GM12878 (cell line): ENCODE measurements at regions not wholly inside any gene's neighbourhood (a gene's known extent, or its start where the extent isn't known, plus 50 kb on each side); places are given as distances from the start of the nearest gene placed in this dataset.

Experiments
- ATAC-seq: fragments of 200-7000 bp; cut with Tn5 transposase; 3 replicates; pipeline ENCODE4 v1.9.1; 2020; ENCODE audit warnings: mild to moderate bottlenecking, moderate library complexity
- BruUV-seq: library from RNA; stranded (reverse); fragments of 400-500 nt; replicated peaks from 2 replicates; lab custom pipeline; 2021; lab: Mats Ljungman, UMichigan
- CTCF ChIA-PET: fragments of 300-600 bp; sonication (Branson Sonifier 250); formaldehyde crosslinking; extraction: SDS; loops from one replicate; lab custom pipeline; 2021; ENCODE audit warnings: inconsistent platforms; lab: Yijun Ruan, JAX
- POLR2A ChIA-PET: fragments of 350-600 bp; formaldehyde crosslinking; extraction: SDS; loops from one replicate; lab custom pipeline; 2021; ENCODE audit warnings: inconsistent platforms; lab: Charles Lee
- RAD21 ChIA-PET: fragments of 300-600 bp; sonication (Branson Sonifier 250); formaldehyde crosslinking; loops from one replicate; lab custom pipeline; 2023; ENCODE audit warnings: antibody characterized with exemption; ENCODE audit not compliant: unreplicated experiment; lab: Charles Lee
- SMC1A ChIA-PET: fragments of 300-600 bp; sonication (Branson Sonifier 250); formaldehyde crosslinking; loops from one replicate; lab custom pipeline; 2023; ENCODE audit not compliant: unreplicated experiment, uncharacterized antibody; lab: Charles Lee
- DNase-seq: peaks from one replicate; pipeline ENCODE4 v3.0.0-alpha.2; 2011; ENCODE audit warnings: low read depth, low spot score
- FAIRE-seq: peaks from 3 replicates; lab custom pipeline; 2011; peaks lifted over from hg19 to GRCh38; lab: Jason Lieb, UNC
- H2AFZ ChIP-seq: 2 replicates; pipeline ENCODE4 v1.6.0; 2011; ENCODE audit warnings: low read depth, low read length, control low read depth; ENCODE audit not compliant: control insufficient read depth
- H3K27ac ChIP-seq: 2 replicates; pipeline ENCODE4 v1.5.1; 2011; ENCODE audit warnings: control low read depth; ENCODE audit not compliant: control insufficient read depth, insufficient read depth
- H3K27me3 ChIP-seq, 2 experiments: replicated peaks in 1 of 2; 2 replicates each; pipeline versions ENCODE4 v1.6.0 to v1.6.1; 2011; ENCODE audit warnings: low read length in 1 of 2; ENCODE audit not compliant: control insufficient read depth in 2 of 2, insufficient read depth in 2 of 2
- H3K36me3 ChIP-seq, 2 experiments: 2 replicates each; pipeline ENCODE4 v1.5.1; 2011; ENCODE audit warnings: low read length in 1 of 2; ENCODE audit not compliant: control insufficient read depth in 2 of 2, insufficient read depth in 2 of 2
- H3K4me1 ChIP-seq: 2 replicates; pipeline ENCODE4 v1.6.1; 2011; ENCODE audit warnings: mild to moderate bottlenecking, low read length, moderate library complexity, mixed read lengths; ENCODE audit not compliant: control insufficient read depth, insufficient read depth
- H3K4me2 ChIP-seq: 2 replicates; pipeline ENCODE4 v1.6.0; 2011; ENCODE audit warnings: control low read depth; ENCODE audit not compliant: control insufficient read depth, insufficient read depth
- H3K4me3 ChIP-seq: fragments of 200-600 bp; sonication (generic); 2 replicates; pipeline ENCODE4 v1.5.1; 2016
- H3K79me2 ChIP-seq: 2 replicates; pipeline ENCODE4 v1.6.0; 2011; ENCODE audit warnings: low read length; ENCODE audit not compliant: control insufficient read depth, insufficient read depth
- H3K9ac ChIP-seq: 2 replicates; pipeline ENCODE4 v1.8.0; 2011; ENCODE audit warnings: low read length, control low read depth, mixed read lengths; ENCODE audit not compliant: control insufficient read depth, insufficient read depth
- H3K9me3 ChIP-seq: replicated peaks from 3 replicates; pipeline ENCODE4 v1.5.1; 2011; ENCODE audit warnings: mild to moderate bottlenecking, low read length; ENCODE audit not compliant: control insufficient read depth, insufficient read depth
- H4K20me1 ChIP-seq: 2 replicates; pipeline ENCODE4 v1.6.0; 2011; ENCODE audit not compliant: control insufficient read depth, insufficient read depth
- EP300 ChIP-seq, 2 experiments: fragments of 150-350 bp in 1 of 2; IDR thresholded peaks; 2 replicates each; pipeline ENCODE4 v1.6.1; 2011 to 2012; ENCODE audit warnings: low read depth in 2 of 2, low read length in 2 of 2, borderline replicate concordance in 1 of 2, improper control_type of control experiment in 1 of 2, inconsistent platforms in 1 of 2; ENCODE audit not compliant: control insufficient read depth in 1 of 2
- FOXM1 ChIP-seq: IDR thresholded peaks from 2 replicates; pipeline ENCODE4 v1.6.1; 2012; ENCODE audit warnings: low read depth, mild to moderate bottlenecking, inconsistent platforms, low read length, moderate library complexity
- HDAC6 ChIP-seq: fragments of 200-600 bp; sonication (generic); IDR thresholded peaks from one replicate; pipeline ENCODE4 v1.8.0; 2017; ENCODE audit warnings: antibody characterized with exemption; ENCODE audit not compliant: unreplicated experiment
- MEF2B ChIP-seq: fragments of 450-650 bp; IDR thresholded peaks from 2 replicates; pipeline ENCODE4 v1.6.1; 2018; ENCODE audit warnings: mild to moderate bottlenecking, moderate library complexity; ENCODE audit not compliant: partially characterized antibody, poor library complexity, severe bottlenecking
- MLLT1 ChIP-seq: fragments of 450-650 bp; IDR thresholded peaks from 2 replicates; pipeline ENCODE4 v1.6.1; 2016; ENCODE audit warnings: mild to moderate bottlenecking
- MXI1 ChIP-seq: fragments of 150-350 bp; IDR thresholded peaks from 2 replicates; pipeline ENCODE4 v1.6.1; 2011; ENCODE audit warnings: low read depth, mild to moderate bottlenecking, inconsistent platforms, low read length, improper control_type of control experiment
- NR2F1 ChIP-seq: fragments of 450-650 bp; conservative IDR thresholded peaks from 2 replicates; pipeline ENCODE4 v1.6.1; 2017; ENCODE audit warnings: mild to moderate bottlenecking
- POLR2A ChIP-seq: IDR thresholded peaks from 2 replicates; pipeline ENCODE4 v1.6.1; 2011; ENCODE audit warnings: low read depth, mild to moderate bottlenecking, low read length
- RCOR1 ChIP-seq: conservative IDR thresholded peaks from 2 replicates; pipeline ENCODE4 v1.6.1; 2012; ENCODE audit warnings: low read depth, low read length, improper control_type of control experiment
- SMAD1 ChIP-seq: fragments of 450-650 bp; IDR thresholded peaks from 2 replicates; pipeline ENCODE4 v1.6.1; 2018; ENCODE audit warnings: mild to moderate bottlenecking, low read depth; ENCODE audit not compliant: partially characterized antibody
- WGBS: methylation state at CpG from one replicate; pipeline ENCODE4 v1.1.6; 2016; ENCODE audit warnings: low lambda C conversion rate; ENCODE audit not compliant: insufficient replicate concordance, insufficient coverage; ENCODE audit errors: missing lambda C conversion rate; 5-methylcytosine and 5-hydroxymethylcytosine counted together
- in situ Hi-C: fragments of 300-500 bp; cut with MboI; formaldehyde crosslinking; loops from 9 replicates; pipeline ENCODE4 v1.14.3; 2018; ENCODE audit warnings: mixed read lengths
- intact Hi-C: fragments of 100-400 bp; cut with micrococcal nuclease; formaldehyde crosslinking; loops from one replicate; pipeline ENCODE4 v1.14.2; 2022; ENCODE audit not compliant: unreplicated experiment
- TF ChIP-seq, protein P1 (sequence below): fragments of 450-650 bp; IDR thresholded peaks from 2 replicates; pipeline ENCODE4 v1.6.1; 2017; ENCODE audit warnings: mild to moderate bottlenecking, low read depth, inconsistent platforms; ENCODE audit not compliant: poor library complexity, severe bottlenecking
- TF ChIP-seq, protein P2 (sequence below): fragments of 450-650 bp; IDR thresholded peaks from 2 replicates; pipeline ENCODE4 v1.6.1; 2017; ENCODE audit warnings: antibody characterized with exemption, mild to moderate bottlenecking, moderate library complexity

- Histone ChIP-seq H4K20me1 (no peaks in the 10 kb centered on the region), H3K4me1 (peaks cover 5% of the 10 kb centered on the region), H3K27ac (peak overlapping the region; percentile 14), H3K79me2 (no peaks in the 10 kb centered on the region; the same call in 1 of the 2 replicates), H2AFZ (peak overlapping the region; percentile 3), H3K36me3 (no peaks in the 10 kb centered on the region), H3K9me3 (no peaks in the 10 kb centered on the region), H3K27me3 (no peaks in the 10 kb centered on the region), H3K9ac (peak overlapping the region; percentile 7), H3K4me2 (peak overlapping the region; percentile 24), H3K4me3 (peak overlapping the region; percentile 72)
- SMC1A ChIA-PET = interaction anchor here (0.8 to 11.4 kb wide), 25 partner anchors 10 to 178 kb away, joined by 3 to 132 read pairs (median 4); no protein-coding TSS in a partner anchor
- in situ Hi-C loops = no loop called here
- RAD21 ChIA-PET = interaction anchor here (0.9 to 7.4 kb wide), 21 partner anchors 13 to 176 kb away, joined by 3 to 41 read pairs (median 5); partner anchors contain the start of gene EGLN3
- 29% methylated on average over 17 of the region's 17 CpGs for WGBS
- no TSS peak for BruUV-seq
- POLR2A ChIA-PET = interaction anchor here (0.6 to 2.1 kb wide), 7 partner anchors 10 to 80 kb away, joined by 3 to 7 read pairs (median 3); no protein-coding TSS in a partner anchor
- ATAC-seq (peak; percentile 83), FAIRE-seq (no peak), DNase-seq (peak; percentile 45)
- intact Hi-C loops = loop anchor here (5.0 kb wide), 1 partner anchor 34 kb away; no protein-coding TSS in a partner anchor
- CTCF ChIA-PET = interaction anchor here (0.5 to 2.6 kb wide), 10 partner anchors 12 to 171 kb away, joined by 3 to 11 read pairs (median 3); no protein-coding TSS in a partner anchor
- TF ChIP-seq MXI1 (0 out of 2 replicates have a peak, but pooled peaks have one; percentile 33), EP300 (IDR thresholded peaks at IDR 0.05; ENCODE audit: borderline replicate concordance in 1 of 2, control insufficient read depth in 1 of 2, low read depth in 2 of 2, low read length in 2 of 2) (peak in 1 of 2 experiments; percentile 14; a peak in 1 of 4 replicates), POLR2A (0 out of 2 replicates have a peak, but pooled peaks have one; percentile 39), FOXM1 (no peak), MLLT1 (peak; percentile 88), RCOR1 (0 out of 2 replicates have a peak, but pooled peaks have one; percentile 76), MEF2B (peak; percentile 70), HDAC6 (no peak), NR2F1 (peak; percentile 59; the same call in 1 of the 2 replicates), SMAD1 (no peak)
- TF ChIP-seq, protein P1, sequence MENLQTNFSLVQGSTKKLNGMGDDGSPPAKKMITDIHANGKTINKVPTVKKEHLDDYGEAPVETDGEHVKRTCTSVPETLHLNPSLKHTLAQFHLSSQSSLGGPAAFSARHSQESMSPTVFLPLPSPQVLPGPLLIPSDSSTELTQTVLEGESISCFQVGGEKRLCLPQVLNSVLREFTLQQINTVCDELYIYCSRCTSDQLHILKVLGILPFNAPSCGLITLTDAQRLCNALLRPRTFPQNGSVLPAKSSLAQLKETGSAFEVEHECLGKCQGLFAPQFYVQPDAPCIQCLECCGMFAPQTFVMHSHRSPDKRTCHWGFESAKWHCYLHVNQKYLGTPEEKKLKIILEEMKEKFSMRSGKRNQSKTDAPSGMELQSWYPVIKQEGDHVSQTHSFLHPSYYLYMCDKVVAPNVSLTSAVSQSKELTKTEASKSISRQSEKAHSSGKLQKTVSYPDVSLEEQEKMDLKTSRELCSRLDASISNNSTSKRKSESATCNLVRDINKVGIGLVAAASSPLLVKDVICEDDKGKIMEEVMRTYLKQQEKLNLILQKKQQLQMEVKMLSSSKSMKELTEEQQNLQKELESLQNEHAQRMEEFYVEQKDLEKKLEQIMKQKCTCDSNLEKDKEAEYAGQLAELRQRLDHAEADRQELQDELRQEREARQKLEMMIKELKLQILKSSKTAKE = peak; percentile 29
- TF ChIP-seq, protein P2, sequence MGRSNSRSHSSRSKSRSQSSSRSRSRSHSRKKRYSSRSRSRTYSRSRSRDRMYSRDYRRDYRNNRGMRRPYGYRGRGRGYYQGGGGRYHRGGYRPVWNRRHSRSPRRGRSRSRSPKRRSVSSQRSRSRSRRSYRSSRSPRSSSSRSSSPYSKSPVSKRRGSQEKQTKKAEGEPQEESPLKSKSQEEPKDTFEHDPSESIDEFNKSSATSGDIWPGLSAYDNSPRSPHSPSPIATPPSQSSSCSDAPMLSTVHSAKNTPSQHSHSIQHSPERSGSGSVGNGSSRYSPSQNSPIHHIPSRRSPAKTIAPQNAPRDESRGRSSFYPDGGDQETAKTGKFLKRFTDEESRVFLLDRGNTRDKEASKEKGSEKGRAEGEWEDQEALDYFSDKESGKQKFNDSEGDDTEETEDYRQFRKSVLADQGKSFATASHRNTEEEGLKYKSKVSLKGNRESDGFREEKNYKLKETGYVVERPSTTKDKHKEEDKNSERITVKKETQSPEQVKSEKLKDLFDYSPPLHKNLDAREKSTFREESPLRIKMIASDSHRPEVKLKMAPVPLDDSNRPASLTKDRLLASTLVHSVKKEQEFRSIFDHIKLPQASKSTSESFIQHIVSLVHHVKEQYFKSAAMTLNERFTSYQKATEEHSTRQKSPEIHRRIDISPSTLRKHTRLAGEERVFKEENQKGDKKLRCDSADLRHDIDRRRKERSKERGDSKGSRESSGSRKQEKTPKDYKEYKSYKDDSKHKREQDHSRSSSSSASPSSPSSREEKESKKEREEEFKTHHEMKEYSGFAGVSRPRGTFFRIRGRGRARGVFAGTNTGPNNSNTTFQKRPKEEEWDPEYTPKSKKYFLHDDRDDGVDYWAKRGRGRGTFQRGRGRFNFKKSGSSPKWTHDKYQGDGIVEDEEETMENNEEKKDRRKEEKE = 0 out of 2 replicates have a peak, but pooled peaks have one; percentile 12
These were observed 67.8 kb upstream of the EGLN3 start for GRCh38 chr14:34018564-34019244.
